HG02970 (cell line): ENCODE measurements at regions not wholly inside any gene's neighbourhood (a gene's known extent, or its start where the extent isn't known, plus 50 kb on each side); places are given as distances from the start of the nearest gene placed in this dataset.

ENCODE experiments used
- ATAC-seq: cut with Tn5 transposase; IDR thresholded peaks from one replicate; pipeline ENCODE4 v1.9.1; 2021; ENCODE audit warnings: mild to moderate bottlenecking, moderate library complexity, moderate number of reproducible peaks; ENCODE audit not compliant: unreplicated experiment, low FRiP score

DNA sequence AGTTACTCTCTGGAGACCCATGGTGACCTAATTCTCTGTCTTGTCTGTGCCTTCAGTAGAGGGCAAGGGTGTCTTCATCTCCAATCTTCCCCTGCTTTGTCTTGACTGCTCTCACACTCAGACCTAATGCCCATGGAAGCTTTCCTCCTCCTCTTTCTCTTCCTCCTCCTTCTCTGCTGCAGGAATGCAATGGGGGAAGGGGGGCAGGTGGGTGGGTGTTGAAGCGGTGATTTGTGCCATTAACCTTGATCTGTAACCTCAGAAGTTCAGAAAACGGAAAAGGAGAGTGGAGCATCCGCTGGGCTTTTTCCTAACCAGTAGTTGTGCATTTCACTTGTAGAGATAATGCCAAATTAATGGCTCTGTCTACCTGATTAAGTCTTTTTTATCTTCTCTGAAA is 172.3 kb upstream of the CDH11 start:
- no peak for ATAC-seq

DNA sequence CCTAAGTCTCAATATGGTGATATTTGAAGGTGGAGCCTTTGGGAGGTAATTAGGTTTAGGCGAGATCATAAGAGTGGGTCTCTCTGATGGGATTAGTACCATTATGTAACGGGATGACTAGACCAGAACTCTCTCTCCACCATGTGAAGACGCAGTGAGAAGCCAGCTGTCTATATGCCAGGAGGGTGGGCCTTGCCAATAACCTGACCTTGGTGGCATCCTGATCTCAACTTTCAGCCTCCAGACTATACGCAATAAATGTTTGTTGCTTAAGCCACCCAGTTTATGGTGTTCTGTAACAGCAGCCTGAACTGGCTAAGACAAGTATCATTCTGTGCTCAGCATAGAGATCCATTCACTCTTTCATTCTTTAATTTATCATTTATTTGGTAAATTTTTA is 167.2 kb upstream of the CDH11 start:
- no peak for ATAC-seq

DNA sequence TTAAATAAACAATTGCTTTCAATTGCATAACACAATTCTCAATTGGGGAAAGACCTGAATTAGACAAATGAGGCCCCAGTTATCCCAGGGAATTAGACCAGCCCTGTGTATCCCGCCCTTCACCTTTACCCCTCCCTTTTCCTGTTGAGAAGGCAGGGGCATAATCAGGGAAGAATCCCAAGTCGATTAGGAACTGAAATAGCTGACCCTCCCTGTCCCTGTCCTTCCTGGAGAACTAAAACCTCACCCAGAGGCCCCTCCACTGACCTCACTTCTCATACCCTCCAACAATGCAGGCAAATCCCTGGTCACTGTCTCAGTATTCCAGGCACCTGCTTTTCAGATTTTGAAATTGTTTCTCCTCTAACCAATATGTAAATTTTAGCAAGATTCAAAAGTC is 165.4 kb upstream of the CDH11 start:
- no peak for ATAC-seq

DNA sequence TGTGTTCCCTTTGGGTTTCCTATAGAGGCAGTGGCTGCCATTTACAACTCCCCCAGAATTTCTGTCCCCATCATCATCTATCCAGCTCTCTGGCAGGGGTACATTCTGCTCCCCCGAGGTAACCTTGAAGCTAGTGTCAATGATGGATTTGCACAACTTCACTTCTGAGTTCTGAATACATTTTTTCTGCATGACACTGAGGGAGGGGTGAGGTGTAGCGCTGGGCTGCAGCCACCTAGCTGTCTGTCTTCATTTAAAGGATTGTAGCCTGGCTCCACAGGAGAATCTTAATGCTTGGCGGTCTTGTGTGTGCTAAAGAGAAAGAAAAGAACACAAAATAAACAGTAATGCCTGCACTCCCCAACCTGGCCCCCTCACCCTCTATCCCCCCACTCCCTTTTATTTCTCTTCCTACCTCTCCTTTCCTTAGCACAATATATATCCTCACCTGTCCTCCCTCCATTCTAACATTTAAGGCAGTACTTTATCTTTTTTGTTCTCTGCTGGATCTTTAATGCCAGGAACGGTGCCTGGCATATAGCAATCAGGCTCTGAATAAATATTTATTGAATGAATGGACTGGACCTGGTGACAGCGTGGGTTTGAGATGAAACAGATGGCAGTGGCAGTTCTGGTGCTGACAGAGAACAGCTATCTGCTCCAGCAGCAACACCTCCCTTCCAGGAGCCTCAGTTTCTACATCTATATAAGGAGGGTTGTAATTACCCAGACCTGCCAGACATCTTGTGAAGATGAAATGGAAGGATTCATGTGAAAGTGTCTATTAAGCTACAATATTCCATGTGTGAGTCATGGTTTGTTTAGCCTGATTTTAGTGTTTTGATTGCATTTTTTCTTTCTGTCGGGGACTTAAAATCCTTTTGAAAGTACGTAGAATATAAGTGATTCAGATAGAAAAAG is 163.5 kb upstream of the CDH11 start:
- no peak for ATAC-seq

DNA sequence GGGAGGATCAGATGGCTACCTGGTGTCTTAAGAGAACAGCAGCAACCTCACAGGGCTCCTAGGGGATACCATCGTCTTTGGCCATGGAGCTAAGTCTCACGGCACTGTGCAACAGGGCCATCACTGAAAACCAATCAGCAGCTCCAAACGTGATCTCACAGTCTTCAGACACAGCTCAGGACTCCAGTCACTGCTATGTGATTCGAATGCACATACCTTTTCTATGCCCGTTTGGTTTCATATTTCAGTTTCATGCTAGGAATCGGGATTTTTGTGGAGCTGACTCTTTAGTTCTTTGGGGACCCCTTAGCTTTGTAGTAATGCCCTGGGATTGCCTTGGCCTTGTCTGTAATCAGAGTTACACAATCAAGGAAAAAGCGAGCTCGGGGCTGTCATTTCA is 162.8 kb upstream of the CDH11 start:
- no peak for ATAC-seq

DNA sequence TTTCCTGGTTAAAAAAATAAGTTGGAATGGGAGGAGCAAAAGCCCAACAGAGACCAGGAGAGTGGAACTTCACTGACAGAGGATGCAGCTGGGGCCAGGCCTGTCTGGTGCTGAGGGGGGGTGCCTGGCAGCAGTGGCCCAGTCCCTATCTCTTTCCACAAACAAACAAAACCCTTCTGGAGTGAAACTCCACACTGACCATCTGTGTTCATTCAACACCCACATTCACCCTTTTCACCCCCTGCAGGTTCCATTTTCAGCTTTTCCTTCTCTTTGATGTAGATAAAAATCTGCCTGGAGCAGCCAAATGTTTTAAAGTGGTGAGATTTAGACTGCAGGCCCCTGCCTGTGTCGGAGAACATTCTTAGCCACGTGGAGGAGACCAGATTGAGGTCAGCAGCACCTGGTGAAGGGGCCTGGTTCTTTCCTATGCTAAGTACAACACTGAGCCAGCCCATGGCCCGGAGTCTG is 161.4 kb upstream of the CDH11 start:
- ATAC-seq: no peak

DNA sequence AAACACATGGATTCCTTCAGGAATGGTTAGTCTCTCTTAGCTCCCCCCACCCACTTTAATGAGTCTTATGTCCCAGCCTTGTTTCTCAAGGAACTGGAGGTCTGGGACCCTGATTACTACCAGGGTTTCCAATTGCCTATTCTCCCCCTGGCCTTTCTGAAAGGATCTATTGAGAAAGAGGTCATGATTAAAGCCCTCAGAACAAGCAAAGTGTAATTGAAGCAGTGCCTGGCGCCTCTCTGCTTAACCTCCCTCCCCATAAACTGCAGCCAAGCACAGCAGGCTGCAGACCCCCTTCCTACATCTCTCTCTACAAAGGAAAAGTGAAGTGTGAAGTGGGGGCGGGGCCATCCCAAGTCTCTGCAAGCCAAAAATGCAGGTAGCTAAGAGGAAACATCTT is 159.7 kb upstream of the CDH11 start:
- ATAC-seq: no peak

DNA sequence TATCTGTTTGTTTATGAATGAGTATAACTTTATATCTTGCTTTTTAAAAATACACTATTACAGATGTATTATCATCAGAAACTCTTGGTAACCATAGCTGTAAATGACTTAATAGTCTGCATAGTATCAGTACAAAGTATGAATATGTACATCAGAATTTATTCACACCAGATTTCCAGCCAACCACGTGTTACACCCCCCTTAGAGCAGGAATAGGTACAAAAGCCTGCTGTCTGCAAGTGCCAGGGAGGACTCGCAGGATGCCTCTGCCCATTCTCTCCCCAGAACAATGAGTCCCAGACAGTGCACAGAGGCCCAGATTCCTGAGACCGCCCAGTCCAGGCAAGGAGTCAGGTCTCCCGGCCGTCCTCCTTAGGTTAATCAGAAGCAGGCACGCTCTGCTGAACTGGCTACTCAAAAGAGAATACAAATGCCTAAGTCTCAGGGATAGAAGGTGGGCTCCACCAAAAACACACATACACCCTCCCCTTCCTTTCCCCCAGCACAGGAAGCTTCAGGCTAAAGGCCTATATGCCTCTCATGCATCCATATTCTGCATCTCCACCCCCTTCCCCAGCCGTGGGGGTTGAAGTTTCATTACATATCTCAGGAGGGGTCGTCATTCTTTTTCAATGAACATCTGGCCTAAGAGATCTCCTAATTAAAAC is 159.1 kb upstream of the CDH11 start:
- ATAC-seq: no peak

DNA sequence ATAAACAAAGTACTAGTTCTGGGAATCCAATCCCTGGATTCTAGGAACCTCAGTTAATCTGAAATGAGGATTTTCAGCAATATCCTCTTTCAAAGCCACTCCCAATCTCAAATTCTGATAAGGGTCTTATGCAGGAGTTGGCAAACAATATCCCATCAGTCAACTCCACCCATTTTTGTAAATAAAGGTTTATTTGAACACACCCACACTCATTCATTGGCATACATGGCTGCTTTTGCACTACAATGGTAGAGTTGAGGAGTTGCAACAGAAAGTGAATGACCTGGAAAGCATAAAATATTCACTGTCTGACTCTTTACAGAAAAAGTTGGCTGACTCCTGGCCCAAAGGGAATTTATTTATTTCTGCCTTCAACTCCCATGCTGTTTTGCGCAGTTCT is 157.7 kb upstream of the CDH11 start:
- ATAC-seq: no peak

DNA sequence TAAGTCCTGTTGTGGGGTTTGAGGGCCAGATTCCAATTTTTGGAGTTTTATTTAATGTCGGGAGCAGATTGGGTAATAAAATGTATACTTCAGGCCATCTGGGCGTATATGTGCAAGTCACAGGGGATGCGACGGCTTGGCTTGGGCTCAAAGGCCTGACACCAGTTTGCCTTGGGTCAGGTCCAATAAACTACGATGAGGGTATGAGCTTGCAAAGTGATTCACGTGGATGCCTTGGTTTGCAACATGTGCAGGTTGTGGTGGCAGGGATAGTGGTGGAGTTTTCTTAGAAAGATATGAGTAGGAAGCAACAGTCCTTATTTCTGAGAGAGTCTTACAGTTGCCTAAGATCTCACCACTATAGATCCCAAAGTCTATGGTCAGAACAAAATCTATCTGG is 157.0 kb upstream of the CDH11 start:
- ATAC-seq: no peak

DNA sequence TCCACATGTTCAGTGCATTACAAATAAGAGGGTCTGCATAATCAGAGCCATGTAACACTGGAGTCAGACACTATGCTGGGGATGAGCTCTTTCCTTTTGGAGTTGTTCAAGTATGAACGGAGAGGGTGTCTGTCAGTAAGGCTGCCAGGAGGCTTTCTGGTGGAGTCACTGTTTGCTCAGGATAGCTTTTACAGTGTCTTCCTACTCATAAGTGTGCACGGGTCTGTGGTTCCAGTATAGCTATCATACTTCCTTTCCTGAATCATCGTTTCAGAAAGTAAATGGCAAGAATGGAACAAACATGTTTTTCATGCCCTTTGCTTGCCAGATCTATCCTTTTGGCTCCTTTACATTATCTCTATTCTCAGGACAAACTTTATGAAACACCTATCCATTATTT is 152.7 kb upstream of the CDH11 start:
- ATAC-seq: no peak

DNA sequence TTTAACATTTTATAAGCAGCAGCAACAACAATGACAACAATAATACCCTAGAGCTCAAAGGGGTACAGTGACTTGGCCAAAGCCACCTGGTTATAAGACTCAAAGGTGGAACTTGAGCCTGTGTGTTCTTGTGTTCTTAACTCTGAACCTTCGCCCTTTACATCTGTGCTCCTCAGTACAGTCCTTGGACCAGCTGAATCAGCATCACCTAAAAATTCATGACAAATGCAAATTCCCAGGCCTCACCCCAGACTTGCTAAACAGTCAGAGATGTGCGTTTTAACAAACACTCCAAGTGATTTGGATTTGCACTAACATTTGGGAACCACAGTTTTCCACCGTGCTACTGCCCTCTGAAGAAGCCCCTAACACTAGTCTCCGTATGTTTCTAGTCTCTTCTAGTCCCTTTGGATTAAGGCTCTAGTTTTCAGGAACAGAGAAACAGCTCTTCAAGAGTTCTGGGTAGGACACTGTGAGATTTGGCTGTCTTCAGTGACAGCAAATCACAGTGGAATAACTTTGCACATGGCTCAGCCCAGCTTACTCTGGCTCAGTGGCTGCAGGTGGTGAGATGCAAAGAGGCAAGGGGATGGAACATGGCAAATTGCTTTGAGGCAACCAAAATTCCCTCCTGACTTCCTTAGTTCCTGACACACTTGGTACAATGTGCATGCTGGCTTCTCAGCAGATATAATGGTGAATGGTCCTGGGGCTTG is 151.0 kb upstream of the CDH11 start:
- no peak for ATAC-seq

DNA sequence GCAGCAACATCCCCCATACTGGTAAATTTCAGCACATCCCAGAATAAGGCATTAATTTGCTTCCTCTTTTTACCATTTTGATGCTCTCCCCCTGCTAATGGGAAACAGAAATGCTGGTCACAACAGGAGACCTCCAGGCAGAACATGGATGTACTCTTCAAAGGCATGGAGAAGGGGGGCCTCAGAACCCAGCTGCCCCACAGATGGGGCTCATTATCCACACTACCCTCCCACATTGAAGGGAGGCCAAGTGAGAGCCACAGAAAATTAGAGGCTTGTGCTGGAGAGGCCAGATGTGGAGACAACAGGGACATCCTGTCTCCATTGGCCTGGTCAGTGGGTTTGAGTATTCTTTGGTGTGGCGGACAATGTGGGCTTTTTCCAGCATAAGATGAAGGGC is 150.1 kb upstream of the CDH11 start:
- ATAC-seq: no peak

DNA sequence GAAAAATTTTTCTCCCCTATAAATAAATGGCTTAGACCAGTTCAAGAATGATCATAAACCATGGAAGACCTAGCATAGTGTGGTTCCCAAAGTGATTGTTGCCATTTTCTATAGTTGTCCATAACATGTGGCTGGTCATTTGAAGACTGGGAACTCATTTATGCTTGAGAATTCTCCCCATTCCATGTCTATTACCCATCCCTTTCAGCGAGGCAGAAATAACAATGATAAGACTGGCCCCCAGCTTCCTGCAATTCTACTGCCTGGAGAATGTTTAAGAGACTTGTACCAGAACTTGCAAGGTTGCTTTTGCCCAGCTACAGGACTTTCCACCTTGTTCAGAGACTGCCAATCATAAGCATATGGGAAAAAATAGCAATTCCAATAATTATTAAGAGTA is 146.5 kb upstream of the CDH11 start:
- ATAC-seq: no peak

DNA sequence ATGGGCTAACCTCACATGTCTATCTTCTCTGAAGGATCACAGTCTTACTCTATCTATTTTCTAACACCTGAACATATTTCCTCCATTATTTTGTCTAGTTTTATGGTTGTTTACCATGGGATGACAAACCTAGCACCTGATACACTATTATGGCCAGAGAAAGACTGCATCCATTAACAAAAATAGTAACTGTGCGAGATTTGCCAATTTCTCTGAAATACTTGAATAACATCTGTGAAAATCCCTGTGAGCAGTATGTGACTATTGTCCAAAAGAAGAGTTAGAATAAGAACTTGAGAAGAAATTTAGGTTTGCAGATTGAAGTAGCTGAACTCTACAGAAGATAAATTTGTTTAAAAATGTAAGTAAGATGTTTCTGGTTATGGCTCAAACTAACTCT is 142.0 kb upstream of the CDH11 start:
- ATAC-seq: no peak

DNA sequence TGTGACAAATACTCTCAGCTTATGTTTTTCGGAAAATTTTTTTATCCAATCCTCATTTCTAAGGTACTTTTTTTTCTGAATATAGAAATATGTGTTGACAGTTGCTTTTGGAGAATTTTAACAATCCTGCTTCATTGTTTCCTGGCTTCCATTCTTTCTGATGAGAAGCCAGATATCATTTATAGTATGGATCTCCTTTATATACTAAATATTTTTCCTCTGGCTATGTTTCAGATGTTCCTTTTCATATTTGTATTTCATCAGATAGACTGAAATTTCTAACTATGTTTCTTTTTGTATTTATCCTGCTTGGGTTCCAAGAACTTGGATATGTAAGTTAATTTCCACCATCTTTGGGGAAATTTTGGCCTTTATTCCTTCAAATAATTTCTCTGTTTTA is 138.9 kb upstream of the CDH11 start:
- no peak for ATAC-seq

DNA sequence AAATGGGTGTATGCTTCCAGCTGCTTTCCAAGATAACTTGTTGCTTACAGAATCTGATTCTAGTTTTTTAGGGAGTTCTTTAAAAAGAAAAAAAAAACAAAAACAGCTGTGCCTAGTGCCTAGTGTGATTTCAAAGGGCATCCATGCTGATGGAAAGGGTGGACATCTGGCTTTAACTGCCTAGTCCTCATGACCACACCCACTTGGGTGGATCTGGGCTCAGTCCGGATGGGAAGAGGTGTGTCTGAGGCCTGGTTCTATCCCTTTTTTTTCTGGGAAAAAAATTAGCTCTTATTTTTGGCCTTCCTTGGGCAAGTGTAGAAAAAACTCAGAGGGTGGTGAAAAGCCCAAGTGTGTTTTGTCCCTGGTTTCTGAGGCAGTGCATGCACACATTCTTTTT is 132.3 kb upstream of the CDH11 start:
- no peak for ATAC-seq

DNA sequence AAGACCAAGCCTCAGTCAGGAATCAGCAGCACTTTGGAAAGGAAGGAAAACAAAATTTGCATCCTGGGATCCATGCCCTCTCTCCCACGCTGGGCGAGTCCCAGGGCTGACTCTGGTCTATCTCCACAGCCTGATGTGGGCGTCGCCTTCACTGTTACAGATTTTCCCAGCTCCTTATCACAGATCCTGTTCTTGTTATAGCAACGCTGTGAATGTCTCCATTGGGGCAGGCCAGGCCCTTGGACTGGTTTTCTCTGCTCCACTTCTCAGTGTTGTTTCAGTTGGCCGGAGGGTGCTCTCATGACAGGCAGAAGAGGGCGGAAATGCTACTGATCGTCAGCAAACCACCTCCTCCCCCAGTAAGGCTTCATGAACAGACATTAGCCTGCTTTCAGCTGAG is 127.9 kb upstream of the CDH11 start:
- no peak for ATAC-seq

DNA sequence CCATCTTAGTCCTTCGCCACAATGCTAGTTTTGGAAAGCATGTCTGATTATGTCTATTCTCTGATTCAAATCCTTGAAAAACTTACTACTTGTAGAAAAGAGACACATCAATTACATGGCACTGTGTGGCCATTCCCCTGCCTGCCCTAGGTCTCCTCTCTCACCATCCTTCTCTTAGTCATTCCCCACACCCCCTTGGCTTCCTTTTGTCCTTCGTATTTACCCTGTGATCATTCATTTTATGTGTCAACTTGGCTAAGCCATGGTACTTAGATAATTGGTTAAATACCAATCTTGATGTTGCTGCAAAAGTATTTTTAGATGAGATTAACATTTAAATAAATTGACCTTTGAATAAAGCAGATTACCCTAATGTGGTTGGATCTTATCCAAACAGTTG is 122.9 kb upstream of the CDH11 start:
- no peak for ATAC-seq

DNA sequence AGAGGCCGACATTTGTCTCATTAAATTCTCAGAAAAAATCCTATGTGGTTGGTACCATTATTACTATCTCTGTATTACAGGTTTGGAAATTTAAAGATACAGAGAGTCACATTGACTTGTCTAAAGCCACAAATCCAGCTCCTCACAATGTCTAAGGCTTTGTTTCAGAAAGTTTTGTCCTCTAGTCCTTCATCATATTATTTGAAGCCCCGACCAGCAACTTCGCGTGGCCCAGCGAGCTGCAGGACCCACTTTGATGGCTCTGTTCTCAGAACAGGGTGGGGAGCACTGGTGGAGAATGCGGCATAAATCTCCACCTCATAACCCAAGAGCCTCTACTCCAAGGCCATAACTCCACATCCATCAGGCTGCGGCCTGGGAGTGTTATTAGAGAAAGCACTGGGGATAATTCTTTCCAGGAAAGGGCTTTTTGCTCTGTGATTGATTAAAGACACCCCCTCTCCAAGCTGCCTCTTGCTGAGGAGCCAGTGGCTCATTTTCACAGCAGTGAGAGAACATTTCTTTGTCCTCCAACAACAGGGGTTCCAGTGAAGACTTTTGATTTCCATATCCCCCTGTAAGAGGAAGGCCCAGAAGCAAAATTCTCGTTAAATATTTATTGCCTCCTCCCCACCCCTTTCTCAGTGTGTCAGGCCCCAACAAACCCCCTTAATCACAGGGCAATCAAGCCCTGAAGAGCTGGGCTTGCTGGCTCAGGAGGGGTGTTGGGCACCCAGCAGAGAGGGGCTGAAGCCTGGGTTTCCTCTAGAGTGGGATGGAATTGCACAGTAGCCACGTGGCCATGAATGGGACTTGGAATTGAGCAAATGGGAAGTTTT is 113.7 kb upstream of the CDH11 start:
- no peak for ATAC-seq
